Activated CD4-positive, alpha-beta T cell treated with anti-CD3 and anti-CD28 coated beads, Interleukin-2, amount 10 ng/mL, durations not matched to agents 24 days and 14 days (primary cell): ENCODE measurements at regions not wholly inside any gene's neighbourhood (a gene's known extent, or its start where the extent isn't known, plus 50 kb on each side); places are given as distances from the start of the nearest gene placed in this dataset.

Experiments
- DNase-seq: peaks from one replicate; pipeline ENCODE4 v3.0.0; 2022
- H3K27ac Mint-ChIP-seq: one replicate; pipeline ENCODE4 v1.8.0; 2022; ENCODE audit warnings: mild to moderate bottlenecking, mixed read lengths
- H3K27me3 Mint-ChIP-seq: one replicate; pipeline ENCODE4 v1.8.0; 2022; ENCODE audit warnings: mixed read lengths
- H3K36me3 Mint-ChIP-seq: one replicate; pipeline ENCODE4 v1.8.0; 2022; ENCODE audit warnings: low read depth, mild to moderate bottlenecking, mixed read lengths
- H3K4me1 Mint-ChIP-seq: one replicate; pipeline ENCODE4 v1.8.0; 2021; ENCODE audit warnings: mixed read lengths
- H3K4me3 Mint-ChIP-seq: one replicate; pipeline ENCODE4 v1.8.0; 2022; ENCODE audit warnings: mild to moderate bottlenecking, moderate library complexity, mixed read lengths
- H3K9me3 Mint-ChIP-seq: one replicate; pipeline ENCODE4 v1.8.0; 2021; ENCODE audit warnings: mixed read lengths
- intact Hi-C: fragments of 100-400 bp; cut with micrococcal nuclease; formaldehyde crosslinking; loops from one replicate; pipeline ENCODE4 v1.15.1; 2023

GRCh38 chr15:36291501-36291900 is 287.9 kb upstream of the CDIN1 start:
- H3K27me3 Mint-ChIP-seq = no peaks in the 10 kb centered on the region
- no peak overlapping the region for H3K27ac Mint-ChIP-seq
- H3K9me3 Mint-ChIP-seq = no peaks in the 10 kb centered on the region
- H3K4me1 Mint-ChIP-seq = no peaks in the 10 kb centered on the region
- H3K36me3 Mint-ChIP-seq = no peaks in the 10 kb centered on the region
- H3K4me3 Mint-ChIP-seq = no peak overlapping the region
- no peak for DNase-seq
- intact Hi-C loops = no loop called here

- H3K27me3 Mint-ChIP-seq = no peaks in the 10 kb centered on the region
- DNase-seq = no peak
- intact Hi-C loops = no loop called here
- no peaks in the 10 kb centered on the region for H3K9me3 Mint-ChIP-seq
- H3K4me1 Mint-ChIP-seq = no peaks in the 10 kb centered on the region
- H3K27ac Mint-ChIP-seq = no peak overlapping the region
- no peak overlapping the region for H3K4me3 Mint-ChIP-seq
- no peaks in the 10 kb centered on the region for H3K36me3 Mint-ChIP-seq
Observed at GRCh38 chr15:36294359-36294758, 285.1 kb upstream of the CDIN1 start.

GRCh38 chr15:36301947-36302346 is 277.5 kb upstream of the CDIN1 start:
- H3K4me1 Mint-ChIP-seq = no peaks in the 10 kb centered on the region
- DNase-seq = no peak
- H3K9me3 Mint-ChIP-seq = no peaks in the 10 kb centered on the region
- H3K27ac Mint-ChIP-seq = no peak overlapping the region
- intact Hi-C loops = no loop called here
- no peak overlapping the region for H3K4me3 Mint-ChIP-seq
- no peaks in the 10 kb centered on the region for H3K27me3 Mint-ChIP-seq
- H3K36me3 Mint-ChIP-seq = no peaks in the 10 kb centered on the region

- H3K27ac Mint-ChIP-seq = no peak overlapping the region
- no peak for DNase-seq
- H3K4me1 Mint-ChIP-seq = no peaks in the 10 kb centered on the region
- H3K4me3 Mint-ChIP-seq = no peak overlapping the region
- H3K36me3 Mint-ChIP-seq = no peaks in the 10 kb centered on the region
- intact Hi-C loops = no loop called here
- no peaks in the 10 kb centered on the region for H3K9me3 Mint-ChIP-seq
- no peaks in the 10 kb centered on the region for H3K27me3 Mint-ChIP-seq
Observed at GRCh38 chr15:36313021-36313420, 266.4 kb upstream of the CDIN1 start.

- intact Hi-C loops = no loop called here
- Mint-ChIP-seq H3K27ac (no peak overlapping the region), H3K4me3 (no peak overlapping the region), H3K9me3 (no peaks in the 10 kb centered on the region), H3K36me3 (no peaks in the 10 kb centered on the region), H3K27me3 (no peaks in the 10 kb centered on the region), H3K4me1 (no peaks in the 10 kb centered on the region)
- DNase-seq = no peak
Observed at GRCh38 chr15:36313736-36314280, 265.6 kb upstream of the CDIN1 start.

- Mint-ChIP-seq H3K4me3 (no peak overlapping the region), H3K36me3 (no peaks in the 10 kb centered on the region)
- intact Hi-C loops = no loop called here
Observed at GRCh38 chr15:36315649-36316048, 263.8 kb upstream of the CDIN1 start.

GRCh38 chr15:36323615-36324014 is 255.8 kb upstream of the CDIN1 start:
- H3K36me3 Mint-ChIP-seq = no peaks in the 10 kb centered on the region
- DNase-seq = no peak
- H3K4me3 Mint-ChIP-seq = no peak overlapping the region
- no peaks in the 10 kb centered on the region for H3K27me3 Mint-ChIP-seq
- intact Hi-C loops = no loop called here
- no peak overlapping the region for H3K27ac Mint-ChIP-seq
- H3K9me3 Mint-ChIP-seq = no peaks in the 10 kb centered on the region
- no peaks in the 10 kb centered on the region for H3K4me1 Mint-ChIP-seq

More at GRCh38 chr15:36315649-36316048, 263.8 kb upstream of the CDIN1 start:
- no peaks in the 10 kb centered on the region for H3K27me3 Mint-ChIP-seq
- no peaks in the 10 kb centered on the region for H3K4me1 Mint-ChIP-seq
- DNase-seq = no peak
- no peaks in the 10 kb centered on the region for H3K9me3 Mint-ChIP-seq
- no peak overlapping the region for H3K27ac Mint-ChIP-seq

GRCh38 chr15:36325206-36325605 is 254.2 kb upstream of the CDIN1 start:
- Mint-ChIP-seq H3K9me3 (no peaks in the 10 kb centered on the region), H3K4me3 (no peak overlapping the region), H3K27ac (no peak overlapping the region), H3K4me1 (no peaks in the 10 kb centered on the region), H3K27me3 (no peaks in the 10 kb centered on the region), H3K36me3 (no peaks in the 10 kb centered on the region)
- no peak for DNase-seq
- intact Hi-C loops = no loop called here

- no peaks in the 10 kb centered on the region for H3K27me3 Mint-ChIP-seq
- H3K36me3 Mint-ChIP-seq = no peaks in the 10 kb centered on the region
- no peak for DNase-seq
- intact Hi-C loops = no loop called here
- no peak overlapping the region for H3K27ac Mint-ChIP-seq
- no peaks in the 10 kb centered on the region for H3K9me3 Mint-ChIP-seq
- H3K4me3 Mint-ChIP-seq = no peak overlapping the region
- no peaks in the 10 kb centered on the region for H3K4me1 Mint-ChIP-seq
Observed at GRCh38 chr15:36329592-36329991, 249.8 kb upstream of the CDIN1 start.

GRCh38 chr15:36330598-36330997 is 248.8 kb upstream of the CDIN1 start:
- H3K4me1 Mint-ChIP-seq = no peaks in the 10 kb centered on the region
- H3K9me3 Mint-ChIP-seq = no peaks in the 10 kb centered on the region
- no peak for DNase-seq
- no peaks in the 10 kb centered on the region for H3K36me3 Mint-ChIP-seq
- H3K27me3 Mint-ChIP-seq = no peaks in the 10 kb centered on the region
- H3K27ac Mint-ChIP-seq = no peak overlapping the region
- H3K4me3 Mint-ChIP-seq = no peak overlapping the region
- intact Hi-C loops = no loop called here

GRCh38 chr15:36331531-36332275 is 247.7 kb upstream of the CDIN1 start:
- no peaks in the 10 kb centered on the region for H3K36me3 Mint-ChIP-seq
- DNase-seq = no peak

GRCh38 chr15:36332301-36332700 is 247.1 kb upstream of the CDIN1 start:
- no peaks in the 10 kb centered on the region for H3K27me3 Mint-ChIP-seq
- H3K36me3 Mint-ChIP-seq = no peaks in the 10 kb centered on the region
- no peak overlapping the region for H3K4me3 Mint-ChIP-seq
- intact Hi-C loops = no loop called here
- H3K27ac Mint-ChIP-seq = no peak overlapping the region
- H3K9me3 Mint-ChIP-seq = no peaks in the 10 kb centered on the region
- no peaks in the 10 kb centered on the region for H3K4me1 Mint-ChIP-seq
- DNase-seq = no peak

More at GRCh38 chr15:36331531-36332275, 247.7 kb upstream of the CDIN1 start:
- Mint-ChIP-seq H3K27me3 (no peaks in the 10 kb centered on the region), H3K9me3 (no peaks in the 10 kb centered on the region), H3K4me1 (no peaks in the 10 kb centered on the region), H3K27ac (no peak overlapping the region), H3K4me3 (no peak overlapping the region)
- intact Hi-C loops = no loop called here

- DNase-seq = no peak
- Mint-ChIP-seq H3K4me3 (no peak overlapping the region), H3K4me1 (no peaks in the 10 kb centered on the region), H3K27ac (no peak overlapping the region), H3K27me3 (no peaks in the 10 kb centered on the region), H3K9me3 (no peaks in the 10 kb centered on the region), H3K36me3 (no peaks in the 10 kb centered on the region)
- intact Hi-C loops = no loop called here
Observed at GRCh38 chr15:36332896-36333295, 246.5 kb upstream of the CDIN1 start.

GRCh38 chr15:36334059-36334458 is 245.4 kb upstream of the CDIN1 start:
- H3K27ac Mint-ChIP-seq = no peak overlapping the region
- H3K36me3 Mint-ChIP-seq = no peaks in the 10 kb centered on the region
- intact Hi-C loops = no loop called here
- H3K9me3 Mint-ChIP-seq = no peaks in the 10 kb centered on the region
- H3K27me3 Mint-ChIP-seq = no peaks in the 10 kb centered on the region
- H3K4me1 Mint-ChIP-seq = no peaks in the 10 kb centered on the region
- no peak for DNase-seq
- no peak overlapping the region for H3K4me3 Mint-ChIP-seq

GRCh38 chr15:36335224-36335623 is 244.2 kb upstream of the CDIN1 start:
- DNase-seq = no peak
- Mint-ChIP-seq H3K4me1 (no peaks in the 10 kb centered on the region), H3K4me3 (no peak overlapping the region), H3K27me3 (no peaks in the 10 kb centered on the region), H3K9me3 (no peaks in the 10 kb centered on the region), H3K27ac (no peak overlapping the region), H3K36me3 (no peaks in the 10 kb centered on the region)
- intact Hi-C loops = no loop called here
